ENCODE measurements at regions not wholly inside any gene's neighbourhood (a gene's known extent, or its start where the extent isn't known, plus 50 kb on each side); places are given as distances from the start of the nearest gene placed in this dataset.
"Not testable (repeated sequence)": the region's sequence is repeated elsewhere in the genome, so short reads cannot be mapped to it uniquely, and the experiment has no call there.

GRCh38 chr9:113705928-113706519 lies 170.1 kb upstream of the ZNF618 start:
- no peak for DNase-seq

- DNase-seq: no peak
Measured at GRCh38 chr9:113707953-113708695, 168.0 kb upstream of the ZNF618 start.

DNA sequence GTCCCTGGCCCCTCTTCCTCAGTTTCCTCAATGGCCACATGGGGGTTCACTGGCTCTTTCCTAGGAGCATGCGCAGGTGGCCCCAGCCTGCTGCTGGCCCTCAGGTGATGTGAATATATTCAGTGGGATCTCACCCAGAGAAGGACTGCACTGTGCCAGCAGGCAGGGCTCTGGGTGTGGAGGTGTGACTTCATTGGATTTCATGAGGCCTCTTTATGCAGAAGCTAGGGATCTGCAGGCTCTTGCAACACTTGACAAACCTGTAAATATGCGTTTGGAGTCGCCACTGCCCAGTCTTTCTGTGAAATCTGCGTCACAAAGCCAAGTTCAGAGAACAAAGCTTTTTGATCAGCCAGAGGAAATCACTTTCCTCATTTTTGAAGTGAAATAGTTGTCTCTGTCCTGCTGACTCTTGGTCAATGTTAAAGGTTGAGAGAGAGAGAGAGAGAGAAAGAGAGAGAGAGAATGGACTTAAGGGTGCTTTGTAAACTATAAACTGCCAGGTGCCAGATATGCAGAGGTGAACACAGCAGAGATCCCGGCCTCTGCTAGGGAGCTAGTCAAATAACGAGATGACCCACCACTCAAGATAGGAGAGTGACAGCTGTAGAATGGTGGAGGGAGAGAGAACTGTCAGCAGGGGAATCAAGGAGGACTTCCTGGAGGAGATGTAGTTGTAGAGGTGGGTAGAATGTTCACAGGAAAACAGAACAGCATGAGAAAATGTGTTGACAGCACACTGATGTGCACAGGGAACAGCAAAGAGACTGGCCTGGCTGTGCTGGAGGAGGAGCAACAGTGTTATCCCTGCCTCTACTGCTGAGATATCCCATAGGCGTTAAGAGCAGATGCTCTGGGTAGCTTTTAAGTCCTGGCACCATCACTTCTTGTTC lies 167.0 kb upstream of the ZNF618 start:
- DNase-seq: no peak

GRCh38 chr9:113709721-113710120 lies 166.4 kb upstream of the ZNF618 start:
- no peak for DNase-seq

DNA sequence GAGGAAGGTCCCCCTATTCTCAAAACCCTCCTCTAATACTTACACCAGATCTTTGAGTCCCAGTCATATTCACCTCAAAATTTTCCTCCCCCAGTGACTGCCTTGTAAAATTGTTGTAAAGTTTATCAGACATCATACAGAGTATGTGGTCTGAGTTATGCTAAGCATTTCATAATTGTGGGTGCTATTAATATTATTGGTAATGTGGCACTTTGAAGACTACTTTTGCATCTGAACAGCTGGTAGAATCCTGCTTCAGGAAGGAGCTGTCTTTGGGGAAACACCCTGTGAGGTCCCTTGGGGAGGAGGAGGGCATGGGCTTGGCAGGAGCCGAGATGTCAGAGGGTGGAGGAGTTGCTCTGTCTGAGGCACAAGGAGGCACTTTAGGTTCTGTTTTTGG lies 164.9 kb upstream of the ZNF618 start:
- no peak for DNase-seq

DNA sequence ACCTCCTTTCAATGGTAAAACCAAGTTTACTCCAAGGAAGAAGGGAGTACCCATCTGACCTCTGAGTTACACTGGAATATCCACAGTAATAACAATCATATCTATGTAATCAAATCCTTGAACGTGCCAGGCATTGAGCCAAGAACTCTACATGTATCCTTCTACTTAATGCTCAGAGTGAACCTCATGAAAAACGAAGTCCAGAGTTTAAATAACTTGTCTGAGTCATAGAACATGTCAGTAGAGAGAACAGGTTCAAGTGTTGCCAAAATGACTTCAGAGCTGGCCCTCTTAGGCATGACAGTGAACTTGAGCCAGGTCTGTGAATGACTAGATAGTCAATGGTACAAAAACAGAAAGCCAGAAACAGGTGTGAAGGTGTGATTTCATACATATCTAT lies 164.1 kb upstream of the ZNF618 start:
- peak; percentile 57 for DNase-seq

- DNase-seq: peak; percentile 47
Measured at GRCh38 chr9:113715086-113715485, 161.0 kb upstream of the ZNF618 start.

DNA sequence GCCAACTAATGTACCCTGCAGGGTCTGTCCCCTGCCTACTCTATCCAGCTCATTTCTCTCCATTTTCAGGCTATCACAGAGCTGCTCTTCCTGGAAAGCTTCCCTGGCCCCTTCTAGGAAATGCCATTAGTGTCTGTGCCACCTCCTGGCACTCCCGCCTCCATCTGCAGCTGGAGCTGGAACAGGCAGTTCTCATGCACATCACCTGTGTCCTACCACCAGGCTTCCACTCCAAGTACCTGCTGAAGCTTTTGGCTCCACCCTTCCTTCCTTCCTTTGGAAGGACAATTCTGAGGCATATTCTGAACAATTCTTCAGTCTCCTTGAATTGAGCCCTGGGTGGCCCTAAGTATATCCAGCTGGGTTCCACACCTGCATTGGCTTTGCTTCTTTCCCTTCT lies 156.2 kb upstream of the ZNF618 start:
- DNase-seq: no peak

DNA sequence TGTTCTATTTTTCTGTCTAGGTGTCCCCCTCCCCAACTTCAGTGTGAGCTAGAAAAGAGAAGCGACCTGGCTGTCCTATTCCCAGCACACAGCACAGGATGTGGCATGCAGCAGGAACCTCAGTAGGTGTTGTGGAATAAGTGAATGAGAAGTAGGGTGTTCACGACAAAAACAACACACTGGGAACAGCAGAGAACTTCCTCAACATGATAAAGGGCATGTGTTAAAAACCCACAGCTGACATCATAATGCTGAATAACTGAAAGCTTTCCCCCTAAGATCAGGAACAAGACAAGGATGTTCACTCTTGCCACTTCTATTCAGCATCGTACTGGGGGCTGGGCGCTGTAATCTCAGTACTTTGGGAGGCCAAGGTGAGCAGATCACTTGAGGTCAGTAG lies 155.6 kb upstream of the ZNF618 start:
- no peak for DNase-seq

GRCh38 chr9:113721856-113722255 lies 154.3 kb upstream of the ZNF618 start:
- DNase-seq: no peak

DNA sequence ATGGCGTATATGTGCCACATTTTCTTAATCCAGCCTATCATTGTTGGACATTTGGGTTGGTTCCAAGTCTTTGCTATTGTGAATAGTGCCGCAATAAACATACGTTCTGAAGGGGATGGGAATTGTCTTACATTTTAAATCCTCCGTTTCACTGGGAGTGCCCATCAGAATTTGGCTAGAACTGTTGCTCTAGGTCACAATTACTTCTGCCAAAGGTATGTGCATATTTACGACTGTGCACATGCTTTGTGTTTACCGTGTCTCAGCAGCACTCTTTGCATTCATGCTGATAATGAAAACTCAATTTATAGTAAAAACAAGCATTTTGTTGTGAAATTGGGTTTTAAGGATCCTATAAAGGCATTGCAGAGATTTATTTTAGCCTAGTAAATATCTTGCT lies 151.9 kb upstream of the ZNF618 start:
- no peak for DNase-seq

DNA sequence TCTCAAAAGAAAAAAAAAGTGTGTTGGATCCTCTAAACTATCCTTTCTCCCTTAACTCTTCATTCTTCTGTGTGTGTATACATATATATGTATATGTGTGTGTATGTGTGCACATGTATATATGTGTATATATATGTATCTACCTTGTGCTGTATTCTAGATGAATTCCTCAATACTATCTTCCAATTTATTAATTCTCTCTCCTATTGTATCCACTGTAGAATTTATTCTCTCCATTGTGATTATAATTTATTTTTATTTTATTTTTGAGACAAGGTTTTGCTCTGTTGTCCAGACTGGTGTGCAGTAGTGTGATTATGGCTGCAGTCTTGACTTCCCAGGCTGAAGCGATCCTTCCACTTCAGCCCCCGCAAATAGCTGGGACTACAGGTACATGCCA lies 147.1 kb upstream of the ZNF618 start:
- DNase-seq: no peak

- no peak for DNase-seq
Measured at GRCh38 chr9:113734826-113735225, 141.3 kb upstream of the ZNF618 start.

DNA sequence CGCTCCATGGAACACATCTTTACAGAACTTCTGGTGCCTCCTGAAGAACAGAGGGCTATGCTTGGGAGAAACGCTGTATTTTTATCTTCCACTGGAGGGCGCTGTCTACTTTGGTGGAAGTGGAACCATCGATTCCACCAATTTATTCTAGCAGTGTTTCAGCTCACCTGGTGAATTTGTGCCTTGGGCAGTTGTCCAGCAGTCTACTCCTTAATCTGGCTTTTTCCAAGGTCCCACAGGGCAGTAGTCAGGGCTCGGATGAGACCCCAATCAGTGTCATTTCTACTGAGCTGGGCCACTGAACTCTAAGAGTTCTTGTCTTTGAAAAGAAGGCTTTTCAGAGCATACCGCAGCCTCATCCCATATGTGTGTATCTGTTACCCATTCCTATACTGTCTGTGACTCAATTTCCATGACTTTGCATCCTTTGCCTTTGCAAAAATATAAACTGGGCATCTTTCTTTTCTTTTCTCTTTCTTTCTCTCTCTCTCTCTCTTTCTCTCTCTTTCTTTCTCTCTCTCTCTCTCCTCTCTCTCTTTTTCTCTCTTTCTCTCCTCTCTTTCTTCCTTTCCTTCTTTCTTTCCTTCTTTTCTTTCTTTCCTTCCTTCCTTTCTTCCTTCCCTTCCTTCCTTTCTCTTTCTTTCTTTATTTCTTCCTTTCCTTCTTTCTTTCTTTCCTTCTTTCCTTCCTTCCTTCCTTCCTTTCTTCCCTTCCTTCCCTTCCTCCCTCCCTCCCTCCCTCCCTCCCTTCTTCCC lies 138.4 kb upstream of the ZNF618 start:
- DNase-seq: peak; percentile 56

DNA sequence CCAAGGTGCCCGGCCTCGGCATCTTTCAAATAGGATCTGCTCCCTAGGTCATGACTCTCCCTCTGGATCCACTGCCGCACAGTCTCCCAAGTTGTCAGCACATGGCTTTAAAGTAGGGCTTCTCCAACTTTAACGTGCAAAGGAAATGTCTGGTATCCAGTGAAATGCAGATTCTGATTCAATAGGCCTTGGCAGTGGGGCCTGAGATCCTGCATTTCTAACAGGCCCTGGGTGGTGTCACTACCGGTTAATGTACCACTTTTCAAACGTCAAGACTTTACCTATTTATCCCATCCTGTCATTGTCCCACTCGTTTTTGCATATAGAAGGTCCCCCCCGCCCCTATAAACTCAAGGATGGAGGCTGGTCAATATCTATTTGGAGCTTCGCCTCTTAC lies 137.6 kb upstream of the ZNF618 start:
- DNase-seq: no peak

GRCh38 chr9:113738893-113739604 lies 137.1 kb upstream of the ZNF618 start:
- DNase-seq: no peak

DNA sequence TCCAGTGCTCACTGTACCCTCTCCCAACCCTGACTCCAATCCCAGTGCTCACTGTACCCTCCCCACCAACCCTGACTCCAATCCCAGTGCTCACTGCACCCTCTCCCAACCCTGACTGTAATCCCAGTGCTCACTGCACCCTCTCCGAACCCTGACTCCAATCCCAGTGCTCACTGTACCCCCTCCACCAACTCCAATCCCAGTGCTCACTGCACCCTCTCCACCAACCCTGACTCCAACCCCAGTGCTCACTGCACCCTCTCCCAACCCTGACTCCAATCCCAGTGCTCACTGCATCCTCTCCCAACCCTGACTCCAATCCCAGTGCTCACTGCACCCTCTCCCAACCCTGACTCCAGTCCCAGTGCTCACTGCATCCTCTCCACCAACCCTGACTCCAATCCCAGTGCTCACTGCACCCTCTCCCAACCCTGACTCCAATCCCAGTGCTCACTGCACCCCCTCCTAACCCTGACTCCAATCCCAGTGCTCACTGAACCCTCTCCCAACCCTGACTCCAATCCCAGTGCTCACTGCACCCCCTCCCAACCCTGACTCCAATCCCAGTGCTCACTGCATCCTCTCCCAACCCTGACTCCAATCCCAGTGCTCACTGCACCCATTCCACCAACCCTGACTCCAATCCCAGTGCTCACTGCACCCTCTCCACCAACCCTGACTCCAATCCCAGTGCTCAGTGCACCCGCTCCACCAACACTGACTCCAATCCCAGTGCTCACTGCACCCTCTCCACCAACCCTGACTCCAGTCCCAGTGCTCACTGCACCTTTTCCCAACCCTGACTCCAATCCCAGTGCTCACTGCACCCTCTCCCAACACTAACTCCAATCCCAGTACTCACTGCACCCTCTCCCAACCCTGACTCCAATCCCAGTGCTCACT lies 136.3 kb upstream of the ZNF618 start:
- not testable (repeated sequence) for DNase-seq

DNA sequence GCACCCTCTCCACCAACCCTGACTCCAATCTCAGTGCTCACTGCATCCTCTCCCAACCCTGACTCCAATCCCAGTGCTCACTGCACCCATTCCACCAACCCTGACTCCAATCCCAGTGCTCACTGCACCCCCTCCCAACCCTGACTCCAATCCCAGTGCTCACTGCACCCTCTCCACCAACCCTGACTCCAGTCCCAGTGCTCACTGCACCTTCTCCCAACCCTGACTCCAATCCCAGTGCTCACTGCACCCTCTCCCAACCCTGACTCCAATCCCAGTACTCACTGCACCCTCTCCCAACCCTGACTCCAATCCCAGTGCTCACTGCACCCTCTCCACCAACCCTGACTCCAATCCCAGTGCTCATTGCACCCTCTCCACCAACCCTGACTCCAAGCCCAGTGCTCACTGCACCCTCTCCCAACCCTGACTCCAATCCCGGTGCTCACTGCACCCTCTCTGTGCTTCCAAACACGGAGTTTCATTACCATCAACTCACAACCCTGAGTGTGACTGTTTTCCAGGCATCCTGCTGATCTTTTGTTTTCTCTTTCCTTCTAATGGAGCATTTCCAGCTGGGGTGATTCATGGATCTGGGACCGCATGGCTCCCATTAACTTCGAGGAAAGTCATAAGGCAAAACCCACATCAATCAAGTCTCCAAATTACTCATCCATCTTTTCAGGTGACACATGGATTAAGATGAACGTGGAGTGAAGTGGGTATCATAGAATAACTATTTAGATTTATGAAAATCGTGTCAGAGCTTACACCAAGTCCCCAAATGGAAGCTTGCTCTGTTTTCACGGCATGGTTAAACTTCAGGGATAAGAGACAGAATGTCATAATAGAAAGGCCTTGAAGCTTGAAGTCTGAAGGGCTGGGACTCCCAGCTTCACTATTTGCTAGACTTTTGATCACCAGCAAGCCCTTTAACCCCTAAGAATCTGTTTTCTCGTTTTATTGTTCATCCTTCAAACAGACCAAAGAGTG lies 135.3 kb upstream of the ZNF618 start:
- DNase-seq: peak; percentile 89

GRCh38 chr9:113741886-113742854 lies 133.9 kb upstream of the ZNF618 start:
- DNase-seq: no peak
